HEK293 (cell line): ENCODE measurements at regions not wholly inside any gene's neighbourhood (a gene's known extent, or its start where the extent isn't known, plus 50 kb on each side); places are given as distances from the start of the nearest gene placed in this dataset.

Experiments used
- CTCF ChIP-seq: fragments of 450-650 bp; formaldehyde crosslinking; IDR thresholded peaks from 2 replicates; pipeline ENCODE4 v1.5.1; 2016; ENCODE audit warnings: missing biosample characterization, missing genetic modification characterization
- HIC1 ChIP-seq: fragments of 450-650 bp; formaldehyde crosslinking; IDR thresholded peaks from 2 replicates; pipeline ENCODE4 v1.5.1; 2016; ENCODE audit warnings: missing biosample characterization, missing genetic modification characterization
- PRDM4 ChIP-seq: fragments of 450-650 bp; formaldehyde crosslinking; IDR thresholded peaks from 2 replicates; pipeline ENCODE4 v1.5.1; 2017; ENCODE audit warnings: missing biosample characterization, missing genetic modification characterization
- REST ChIP-seq: fragments of 450-650 bp; formaldehyde crosslinking; IDR thresholded peaks from 2 replicates; pipeline ENCODE4 v1.5.1; 2016; ENCODE audit warnings: missing biosample characterization, missing genetic modification characterization
- ZBTB11 ChIP-seq: fragments of 450-650 bp; formaldehyde crosslinking; conservative IDR thresholded peaks from 2 replicates; pipeline ENCODE4 v1.5.1; 2016; ENCODE audit warnings: low read depth, missing biosample characterization, missing genetic modification characterization
- ZNF138 ChIP-seq: fragments of 450-650 bp; formaldehyde crosslinking; IDR thresholded peaks from 2 replicates; pipeline ENCODE4 v1.5.1; 2016; ENCODE audit warnings: missing biosample characterization, missing genetic modification characterization, borderline replicate concordance
- ZNF157 ChIP-seq: fragments of 450-650 bp; formaldehyde crosslinking; IDR thresholded peaks from 2 replicates; pipeline ENCODE4 v1.5.1; 2016; ENCODE audit warnings: missing biosample characterization, missing genetic modification characterization
- ZNF174 ChIP-seq: fragments of 450-650 bp; formaldehyde crosslinking; IDR thresholded peaks from 2 replicates; pipeline ENCODE4 v1.5.0; 2017; ENCODE audit warnings: missing biosample characterization, mild to moderate bottlenecking, missing genetic modification characterization
- ZNF2 ChIP-seq: fragments of 450-650 bp; formaldehyde crosslinking; IDR thresholded peaks from 2 replicates; pipeline ENCODE4 v1.5.1; 2016; ENCODE audit warnings: missing biosample characterization, missing genetic modification characterization
- ZNF561 ChIP-seq: fragments of 450-650 bp; IDR thresholded peaks from 2 replicates; pipeline ENCODE4 v1.5.1; 2018; ENCODE audit warnings: missing biosample characterization, missing genetic modification characterization, borderline replicate concordance
- ZNF670 ChIP-seq: fragments of 450-650 bp; formaldehyde crosslinking; IDR thresholded peaks from 2 replicates; pipeline ENCODE4 v1.5.1; 2016; ENCODE audit warnings: missing biosample characterization, missing genetic modification characterization, low read depth
- ZNF677 ChIP-seq: fragments of 450-650 bp; IDR thresholded peaks from 2 replicates; pipeline ENCODE4 v1.5.0; 2018; ENCODE audit warnings: missing biosample characterization, mild to moderate bottlenecking, missing genetic modification characterization, moderate library complexity

- TF ChIP-seq REST (tag by site-specific recombination) (no peak), ZNF157 (tag by site-specific recombination) (no peak), HIC1 (no peak), CTCF (no peak), ZNF561 (tag by site-specific recombination) (no peak), ZNF138 (tag by site-specific recombination) (no peak), ZNF2 (tag by site-specific recombination) (no peak), ZNF677 (no peak), ZBTB11 (tag by site-specific recombination) (no peak), PRDM4 (tag by site-specific recombination) (no peak), ZNF670 (tag by site-specific recombination) (no peak), ZNF174 (tag by site-specific recombination) (no peak)
Measured at GRCh38 chr17:79505199-79505598, 105.7 kb downstream of the RBFOX3 start.
